CD4-positive, alpha-beta T cell treated with Interleukin-15 for 1 hour (primary cell): ENCODE measurements at regions not wholly inside any gene's neighbourhood (a gene's known extent, or its start where the extent isn't known, plus 50 kb on each side); places are given as distances from the start of the nearest gene placed in this dataset.

Source experiments
- DNase-seq: peaks from one replicate; pipeline ENCODE4 v3.0.0-alpha.2; 2020

DNA sequence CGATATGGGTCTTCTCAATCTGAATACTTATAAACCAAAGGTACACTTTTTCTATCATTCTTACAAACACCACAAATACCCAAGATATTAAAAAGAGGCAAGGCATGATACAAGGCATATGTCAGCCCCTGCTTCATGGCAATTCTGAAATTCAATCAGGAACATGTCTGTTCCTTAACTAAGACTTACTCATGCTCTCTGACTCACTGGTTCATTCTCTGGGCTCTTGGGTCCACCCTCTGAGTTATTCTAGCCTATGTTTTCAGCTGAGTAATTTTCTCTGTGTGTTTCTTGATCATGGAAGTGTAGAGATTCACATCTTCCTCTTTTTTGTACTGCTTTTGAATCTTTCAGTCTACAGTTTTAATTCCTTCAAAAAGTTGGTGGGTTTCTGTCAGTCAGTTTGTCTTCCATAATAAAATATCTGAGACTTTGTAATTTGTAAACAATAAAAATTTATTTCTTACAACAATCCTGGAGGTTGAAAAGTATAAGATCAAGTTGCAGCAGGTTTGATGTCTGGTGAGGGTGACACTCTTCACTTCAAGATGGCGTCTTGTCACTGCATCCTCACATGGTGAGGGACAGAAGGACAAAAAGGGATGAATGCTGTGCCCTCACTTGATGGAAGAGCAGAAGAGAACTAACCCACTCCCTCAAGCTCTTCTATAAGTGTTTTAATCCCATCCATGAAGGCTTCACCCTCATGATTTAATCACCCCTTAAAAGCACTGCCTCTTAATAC lies 211.7 kb downstream of the FAM76B start:
- DNase-seq, result no peak

GRCh38 chr11:95576146-95576845 lies 213.3 kb downstream of the FAM76B start:
- DNase-seq, result no peak

DNA sequence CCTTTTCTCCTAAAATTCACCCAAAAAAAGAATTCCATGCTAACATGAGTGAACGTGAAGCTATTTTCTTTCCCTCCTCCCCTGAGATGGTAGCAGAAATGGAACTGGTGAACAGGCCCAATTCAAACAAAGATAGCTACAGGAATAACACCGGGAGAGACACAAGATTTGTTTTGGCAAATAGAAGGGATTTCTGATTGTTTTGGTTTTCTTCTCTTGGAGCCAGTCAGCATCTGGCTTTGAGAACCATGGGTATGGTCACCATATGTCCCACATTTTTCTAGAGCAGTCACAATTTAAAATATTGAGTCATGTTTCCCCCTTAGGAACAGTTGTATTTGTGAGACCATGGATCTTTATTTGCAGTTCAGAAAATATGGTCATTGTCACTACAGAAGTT lies 214.1 kb downstream of the FAM76B start:
- DNase-seq, result no peak

GRCh38 chr11:95571718-95572260 lies 217.8 kb downstream of the FAM76B start:
- no peak for DNase-seq

DNA sequence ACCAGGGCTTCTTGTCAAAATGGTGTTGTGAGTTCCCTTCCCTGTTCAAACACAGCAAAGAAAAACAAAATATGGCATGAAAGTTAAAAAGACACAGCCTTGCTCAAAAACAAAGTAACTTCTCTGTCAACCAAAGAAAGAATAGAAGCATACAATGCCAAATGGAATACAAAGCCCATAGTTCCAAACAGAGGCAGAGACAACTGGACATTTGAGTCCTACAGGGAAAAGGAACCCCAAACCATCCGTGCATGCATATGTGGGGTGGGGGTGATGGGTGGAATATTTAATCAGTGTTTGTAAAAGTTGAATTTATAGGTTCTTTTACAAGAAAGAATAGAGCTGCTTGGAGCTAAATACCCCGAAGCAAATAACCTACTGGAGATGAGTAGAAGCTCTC lies 218.7 kb downstream of the FAM76B start:
- no peak for DNase-seq

- DNase-seq, result no peak
Measured at GRCh38 chr11:95569207-95569606, 220.4 kb downstream of the FAM76B start.

DNA sequence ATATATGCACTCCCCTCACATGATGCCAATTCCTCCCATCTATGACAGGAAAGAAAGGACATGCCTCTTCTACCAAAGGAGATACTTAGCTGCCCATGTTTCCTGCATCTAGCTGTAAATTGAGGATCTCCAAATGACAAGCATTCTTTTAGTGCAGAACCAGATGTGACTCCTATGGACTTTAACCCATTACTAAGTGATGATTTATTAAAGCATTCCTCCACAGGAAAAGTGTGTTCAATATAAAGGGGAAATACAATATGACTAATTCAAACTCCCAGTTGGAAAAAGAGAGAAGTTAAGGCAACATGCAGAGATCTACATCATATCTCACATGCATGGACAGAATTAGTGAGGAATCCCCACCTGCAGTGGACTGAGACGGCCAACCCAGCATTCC lies 221.3 kb downstream of the FAM76B start:
- DNase-seq, result no peak

DNA sequence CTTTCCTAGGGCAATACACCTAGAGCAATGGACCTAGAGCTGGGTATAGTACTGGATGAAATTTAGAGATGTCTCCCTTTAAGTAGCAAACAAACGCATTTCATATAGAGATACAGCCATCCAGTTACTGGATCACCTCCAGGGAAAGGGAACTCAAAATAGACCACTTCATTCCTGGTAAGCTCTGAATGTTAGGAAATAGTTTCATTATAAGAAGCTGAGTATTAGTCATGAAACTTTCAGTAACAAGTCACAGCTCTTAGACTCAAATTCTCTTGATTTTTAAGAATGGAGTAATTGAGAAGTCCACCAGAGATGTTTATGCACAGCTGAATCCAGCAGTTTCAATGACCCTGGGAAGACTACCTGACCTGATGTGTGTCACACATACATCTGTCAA lies 221.9 kb downstream of the FAM76B start:
- no peak for DNase-seq

- DNase-seq, result no peak
Measured at GRCh38 chr11:95566211-95566610, 223.4 kb downstream of the FAM76B start.

DNA sequence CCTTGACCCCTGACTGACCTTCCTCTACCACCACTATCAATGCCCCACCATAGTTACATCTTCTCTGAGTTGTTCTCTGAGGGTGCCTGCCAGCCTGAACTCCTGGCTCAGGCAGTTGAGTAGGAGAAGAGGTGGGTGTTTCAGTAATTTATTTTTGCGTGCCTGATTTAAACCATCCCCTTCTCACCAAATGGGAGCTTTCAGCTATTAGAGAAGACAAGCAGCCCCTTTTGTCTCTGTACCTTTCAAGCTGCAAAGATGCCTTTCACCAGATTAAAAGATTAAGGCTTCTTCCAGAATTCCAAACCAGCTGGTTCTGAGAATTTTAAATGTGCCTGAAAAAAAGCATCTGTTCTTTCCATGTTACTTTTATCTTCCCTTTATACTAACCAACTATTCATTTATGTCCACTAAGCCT lies 223.8 kb downstream of the FAM76B start:
- no peak for DNase-seq

DNA sequence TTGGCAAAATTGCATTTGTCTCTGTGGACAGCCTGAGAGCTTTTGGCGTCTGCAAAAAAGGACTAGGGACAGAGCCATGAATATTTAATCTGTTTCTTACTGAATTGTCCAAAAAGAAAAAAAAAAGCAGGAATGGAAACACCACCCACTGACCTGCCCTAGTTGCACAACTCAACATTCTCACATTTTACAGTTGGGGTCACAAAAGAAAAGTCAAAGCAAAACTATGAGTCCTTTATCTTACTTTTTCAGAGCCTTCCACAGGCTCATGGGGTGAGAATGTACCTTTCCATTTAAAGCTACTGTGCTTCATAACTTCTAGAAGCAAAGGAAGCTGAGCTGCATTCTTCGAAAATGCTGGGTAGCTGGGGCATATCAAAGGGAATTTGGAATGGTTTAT lies 225.7 kb downstream of the FAM76B start:
- DNase-seq, result no peak

DNA sequence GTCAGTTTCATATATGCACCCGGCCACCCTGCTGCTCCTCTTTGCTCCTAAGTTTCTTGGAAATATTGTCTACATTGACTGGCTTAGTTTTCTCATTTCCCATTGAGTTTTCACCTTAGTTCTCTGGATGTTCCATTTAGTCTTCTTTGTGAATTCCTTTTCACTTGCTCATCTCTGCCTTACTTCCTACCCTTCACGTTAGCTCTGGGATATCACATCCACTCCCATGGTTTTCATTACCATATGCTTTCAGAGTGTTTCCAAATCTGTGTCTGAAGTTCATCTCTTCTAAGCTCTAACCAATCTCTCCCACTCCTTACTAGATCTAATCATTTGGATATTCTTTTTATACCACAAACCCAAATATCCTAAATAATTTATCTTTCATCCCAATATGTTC lies 226.4 kb downstream of the FAM76B start:
- DNase-seq, result no peak

GRCh38 chr11:95562196-95562921 lies 227.2 kb downstream of the FAM76B start:
- no peak for DNase-seq

DNA sequence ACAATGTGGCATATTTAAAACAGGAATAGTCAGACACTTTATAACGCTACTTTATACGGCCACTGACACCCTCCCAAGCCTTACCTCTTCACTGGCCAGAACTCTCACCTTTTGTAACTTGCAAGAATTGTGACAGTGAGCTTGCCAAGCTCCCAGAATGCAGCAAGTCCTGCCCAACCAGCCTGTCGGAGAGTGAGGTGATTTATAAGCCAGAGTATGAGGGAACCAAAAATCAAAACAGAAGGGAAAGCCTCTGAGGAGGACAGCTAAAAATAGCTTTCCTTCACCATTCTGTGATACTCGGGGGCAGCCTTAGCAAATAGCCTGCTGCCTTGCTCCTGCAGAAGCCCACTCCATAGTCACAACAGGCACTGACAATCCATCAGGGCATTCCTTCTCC lies 229.7 kb downstream of the FAM76B start:
- DNase-seq, result no peak

DNA sequence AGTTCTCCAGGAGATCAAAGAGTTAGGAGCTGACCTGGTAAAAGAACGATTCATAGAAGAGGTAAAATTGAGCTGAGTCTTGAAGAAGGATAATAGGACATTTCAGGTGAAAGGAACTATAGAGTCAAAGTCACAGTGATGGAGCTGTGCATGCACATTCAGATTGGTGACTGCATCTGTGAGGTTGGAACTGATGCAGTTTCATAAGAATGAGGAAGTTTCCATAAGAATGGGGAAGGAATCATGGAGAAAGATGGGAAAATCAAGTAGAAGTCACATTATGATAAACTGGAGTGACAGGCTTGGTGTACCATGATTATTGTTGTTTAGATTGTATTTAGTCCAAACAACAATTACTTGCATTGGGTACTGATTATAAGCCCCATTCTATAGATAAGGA lies 232.2 kb downstream of the FAM76B start:
- no peak for DNase-seq

DNA sequence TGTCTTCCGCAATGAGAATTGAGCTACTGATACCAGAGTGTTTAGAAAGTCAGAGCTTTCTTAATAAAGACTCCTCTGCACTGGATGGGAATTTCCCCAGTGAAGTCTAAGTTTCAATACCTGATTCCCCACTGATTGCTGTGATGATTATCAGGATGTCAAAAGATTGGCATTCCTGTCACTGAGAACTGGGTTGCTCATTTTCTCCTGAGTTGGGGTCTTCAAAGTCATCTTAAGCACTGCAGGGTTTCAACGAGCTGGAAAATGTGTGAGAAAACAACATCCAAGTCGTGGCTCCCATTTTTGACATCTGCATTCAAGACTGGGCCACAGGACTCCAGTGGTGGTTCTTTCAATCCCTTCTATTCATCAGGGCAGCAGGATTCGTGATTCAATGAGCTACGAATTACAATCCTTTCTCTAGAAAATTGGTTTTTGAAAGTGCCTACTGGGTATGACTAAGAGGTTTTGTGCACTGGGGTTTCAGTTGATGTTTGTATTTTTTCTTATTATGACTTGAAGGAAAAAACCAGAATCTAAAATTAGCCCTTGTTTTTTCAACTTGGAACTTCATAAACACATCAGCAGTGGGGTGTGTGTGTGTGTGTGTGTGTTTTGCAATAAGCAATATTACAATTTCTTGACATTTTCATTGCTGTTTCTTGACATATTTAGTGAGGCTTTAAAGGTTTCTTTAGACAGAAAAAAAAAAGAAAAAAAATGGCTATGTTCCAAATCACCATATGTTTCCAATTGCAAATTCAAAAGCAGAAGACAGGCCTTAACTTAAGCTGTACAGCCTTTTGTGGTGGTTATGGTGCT lies 233.0 kb downstream of the FAM76B start:
- no peak for DNase-seq

- no peak for DNase-seq
Measured at GRCh38 chr11:95556011-95556341, 233.6 kb downstream of the FAM76B start.

DNA sequence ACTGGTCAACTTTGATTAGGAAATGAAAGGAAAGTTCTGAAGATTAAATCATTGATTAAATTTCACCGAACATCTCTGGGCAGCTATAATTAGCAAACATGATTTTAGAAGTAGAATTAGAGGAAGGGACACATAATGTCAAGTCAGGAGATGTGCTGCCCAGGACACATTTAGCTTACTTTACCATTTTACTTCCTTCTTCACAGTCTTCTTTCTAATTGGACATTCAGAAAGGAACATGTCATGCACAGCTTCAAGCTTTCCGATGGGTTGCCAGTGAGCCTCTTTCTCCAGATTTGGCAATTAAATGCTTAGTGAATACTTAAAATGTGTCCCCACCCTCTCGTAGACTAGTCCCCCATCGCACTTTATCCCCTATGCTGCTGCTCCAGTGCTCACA lies 234.7 kb downstream of the FAM76B start:
- DNase-seq, result no peak

- DNase-seq, result no peak
Measured at GRCh38 chr11:95549301-95549700, 240.3 kb downstream of the FAM76B start.

DNA sequence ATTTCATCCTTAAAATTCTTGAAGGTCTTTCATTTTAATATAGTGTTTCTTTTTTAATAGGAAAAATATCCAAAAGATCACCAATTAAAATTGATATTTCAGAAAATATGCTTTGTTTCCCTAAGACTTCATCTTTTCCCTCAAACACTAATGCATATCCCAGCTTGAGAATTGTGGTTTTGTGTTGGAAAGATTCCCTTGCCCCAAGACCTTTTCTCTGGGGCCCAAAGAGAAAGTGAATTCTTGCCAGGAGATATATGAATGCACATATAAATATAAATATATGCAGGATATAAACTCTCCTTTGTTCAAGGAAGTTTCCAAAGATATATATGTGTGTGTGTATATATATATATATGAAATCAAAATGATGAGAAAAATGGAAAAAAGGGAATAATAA lies 241.2 kb downstream of the FAM76B start:
- DNase-seq, result no peak

- DNase-seq, result no peak
Measured at GRCh38 chr11:95547976-95548375, 241.6 kb downstream of the FAM76B start.

GRCh38 chr11:95547186-95547585 lies 242.4 kb downstream of the FAM76B start:
- DNase-seq, result no peak
